H1 (cell line): ENCODE measurements at regions not wholly inside any gene's neighbourhood (a gene's known extent, or its start where the extent isn't known, plus 50 kb on each side); places are given as distances from the start of the nearest gene placed in this dataset.

ENCODE experiments used
- CTCF ChIA-PET: fragments of 300-600 bp; sonication (Branson Sonifier 250); formaldehyde crosslinking; loops from one replicate; lab custom pipeline; 2021; ENCODE audit not compliant: partially characterized antibody; lab: Charles Lee
- POLR2A ChIA-PET: fragments of 300-600 bp; sonication (Branson Sonifier 250); formaldehyde crosslinking; loops from one replicate; lab custom pipeline; 2021; ENCODE audit warnings: inconsistent platforms; ENCODE audit not compliant: partially characterized antibody; lab: Charles Lee
- DNase-seq, 2 experiments: peaks; one replicate each; pipeline versions ENCODE4 v3.0.0 to v3.0.0-alpha.2; 2010 to 2022; ENCODE audit warnings: low spot score in 2 of 2, low read depth in 1 of 2, mixed read lengths in 1 of 2
- FAIRE-seq: peaks from 2 replicates; lab custom pipeline; 2011; peaks lifted over from hg19 to GRCh38; lab: Jason Lieb, UNC
- H2AFZ ChIP-seq: 2 replicates; pipeline ENCODE4 v1.8.1; 2012; ENCODE audit warnings: low read length, inconsistent platforms
- H2AK5ac ChIP-seq: 2 replicates; pipeline ENCODE4 v1.6.1; 2013; ENCODE audit warnings: low read depth, low read length
- H2BK120ac ChIP-seq: replicated peaks from 2 replicates; pipeline ENCODE3; 2013; ENCODE audit warnings: low read depth, low read length, inconsistent platforms
- H2BK12ac ChIP-seq: 2 replicates; pipeline ENCODE4 v1.6.1; 2013; ENCODE audit warnings: low read depth, low read length
- H2BK15ac ChIP-seq: 2 replicates; pipeline ENCODE4 v1.6.1; 2013; ENCODE audit warnings: low read length
- H2BK20ac ChIP-seq: 2 replicates; pipeline ENCODE4 v1.6.1; 2013; ENCODE audit warnings: low read length
- H2BK5ac ChIP-seq: 2 replicates; pipeline ENCODE4 v1.6.1; 2013; ENCODE audit warnings: low read depth, low read length
- H3K14ac ChIP-seq: 2 replicates; pipeline ENCODE4 v1.6.1; 2013; ENCODE audit warnings: inconsistent platforms; ENCODE audit not compliant: insufficient read length
- H3K18ac ChIP-seq: 2 replicates; pipeline ENCODE4 v1.6.1; 2013; ENCODE audit warnings: low read length; ENCODE audit errors: extremely low read depth
- H3K23ac ChIP-seq: 2 replicates; pipeline ENCODE4 v1.6.1; 2013; ENCODE audit warnings: inconsistent platforms; ENCODE audit not compliant: insufficient read length
- H3K23me2 ChIP-seq: 2 replicates; pipeline ENCODE4 v1.6.1; 2013; ENCODE audit warnings: low read depth, low read length
- H3K27ac ChIP-seq: 2 replicates; pipeline ENCODE4 v1.6.1; 2011; ENCODE audit warnings: low read depth, low read length, inconsistent platforms
- H3K27me3 ChIP-seq, 4 experiments: replicated peaks in 1 of 4; 1 replicate in 1 of 4; 2 replicates in 3 of 4; pipeline versions ENCODE4 v1.6.1 to v1.8.1; 2011 to 2013; ENCODE audit warnings: low read length in 3 of 4, mild to moderate bottlenecking in 3 of 4, inconsistent platforms in 2 of 4, mixed read lengths in 2 of 4, moderate library complexity in 1 of 4; ENCODE audit not compliant: control insufficient read depth in 3 of 4, insufficient read depth in 3 of 4; ENCODE audit errors: extremely low read depth in 1 of 4
- H3K36me3 ChIP-seq, 4 experiments: 2 replicates each; pipeline versions ENCODE4 v1.6.1 to v1.8.1; 2011 to 2013; ENCODE audit warnings: mild to moderate bottlenecking in 4 of 4, low read length in 3 of 4, moderate library complexity in 2 of 4, control low read depth in 1 of 4, inconsistent platforms in 1 of 4; ENCODE audit not compliant: insufficient read depth in 4 of 4, control insufficient read depth in 2 of 4
- H3K4ac ChIP-seq: replicated peaks from 2 replicates; pipeline ENCODE3; 2013; ENCODE audit warnings: low read length, low read depth, mixed read lengths, inconsistent platforms; ENCODE audit not compliant: insufficient read length
- H3K4me1 ChIP-seq, 4 experiments: replicated peaks in 1 of 4; 1 replicate in 1 of 4; 2 replicates in 3 of 4; pipeline versions ENCODE4 v1.6.1 to v1.8.1; 2011 to 2013; ENCODE audit warnings: low read length in 3 of 4, inconsistent platforms in 2 of 4, mixed read lengths in 1 of 4; ENCODE audit not compliant: insufficient read depth in 4 of 4, control insufficient read depth in 3 of 4
- H3K4me2 ChIP-seq, 2 experiments: 2 replicates each; pipeline versions ENCODE4 v1.6.1 to v1.8.1; 2011 to 2013; ENCODE audit warnings: low read depth in 2 of 2, low read length in 2 of 2, control low read depth in 1 of 2, inconsistent platforms in 1 of 2, mild to moderate bottlenecking in 1 of 2; ENCODE audit not compliant: insufficient read depth in 1 of 2
- H3K4me3 ChIP-seq, 4 experiments: fragments of 200-600, 300-600 bp in 1 of 4; sonication (generic), shearing (Covaris generic), sonication (Bioruptor Twin) in 1 of 4; 2 replicates each; pipeline versions ENCODE4 v1.5.1 to v1.8.1; 2011 to 2016; ENCODE audit warnings: low read length in 4 of 4, low read depth in 3 of 4, control low read depth in 2 of 4, inconsistent platforms in 2 of 4, mild to moderate bottlenecking in 2 of 4, mixed read lengths in 1 of 4, moderate library complexity in 1 of 4; ENCODE audit not compliant: insufficient read depth in 2 of 4; ENCODE audit errors: extremely low read depth in 1 of 4
- H3K56ac ChIP-seq: replicated peaks from 2 replicates; pipeline ENCODE3; 2013; ENCODE audit warnings: low read depth, mild to moderate bottlenecking, mixed read lengths, low read length, inconsistent platforms; ENCODE audit not compliant: insufficient read length
- H3K79me1 ChIP-seq: 2 replicates; pipeline ENCODE4 v1.6.1; 2013; ENCODE audit warnings: low read depth, low read length, control low read depth
- H3K79me2 ChIP-seq, 2 experiments: 2 replicates each; pipeline versions ENCODE4 v1.6.1 to v1.8.1; 2012 to 2013; ENCODE audit warnings: low read length in 2 of 2, mild to moderate bottlenecking in 2 of 2, inconsistent platforms in 1 of 2; ENCODE audit not compliant: insufficient read depth in 2 of 2, control insufficient read depth in 1 of 2
- H3K9ac ChIP-seq, 4 experiments: replicated peaks in 1 of 4; 1 replicate in 1 of 4; 2 replicates in 3 of 4; pipeline versions ENCODE4 v1.6.1 to v1.8.1; 2011 to 2013; ENCODE audit warnings: low read depth in 3 of 4, low read length in 3 of 4, control low read depth in 2 of 4, mild to moderate bottlenecking in 2 of 4, moderate library complexity in 2 of 4, inconsistent platforms in 1 of 4; ENCODE audit errors: extremely low read depth in 1 of 4
- H3K9me3 ChIP-seq, 2 experiments: 2 replicates each; pipeline versions ENCODE4 v1.6.1 to v1.8.1; 2012 to 2013; ENCODE audit warnings: mild to moderate bottlenecking in 2 of 2, moderate library complexity in 2 of 2, control low read depth in 1 of 2, inconsistent platforms in 1 of 2, low read depth in 1 of 2, low read length in 1 of 2, mixed read lengths in 1 of 2; ENCODE audit not compliant: insufficient read depth in 2 of 2
- H4K20me1 ChIP-seq, 2 experiments: replicated peaks in 1 of 2; 2 replicates each; pipeline versions ENCODE3 to v1.8.1; 2011 to 2013; ENCODE audit warnings: inconsistent platforms in 2 of 2, low read length in 2 of 2, mild to moderate bottlenecking in 1 of 2; ENCODE audit not compliant: insufficient read depth in 2 of 2, control insufficient read depth in 1 of 2
- H4K5ac ChIP-seq: 2 replicates; pipeline ENCODE4 v1.6.1; 2013; ENCODE audit warnings: low read length, low read depth, mixed read lengths, inconsistent platforms; ENCODE audit not compliant: insufficient read length
- H4K8ac ChIP-seq: 2 replicates; pipeline ENCODE4 v1.8.0; 2013; ENCODE audit warnings: mild to moderate bottlenecking, moderate library complexity, low read length, inconsistent platforms; ENCODE audit not compliant: insufficient read depth; ENCODE audit errors: extremely low read depth
- H4K91ac ChIP-seq: replicated peaks from 2 replicates; pipeline ENCODE3; 2013; ENCODE audit warnings: low read length, mixed read lengths, inconsistent platforms; ENCODE audit not compliant: insufficient read length
- CBX8 ChIP-seq: fragments of 300-800, 300-1000 bp; sonication (generic); IDR thresholded peaks from 2 replicates; pipeline ENCODE4 v1.7.1; 2016; ENCODE audit warnings: low read depth, low read length, borderline replicate concordance
- CHD1 ChIP-seq: IDR thresholded peaks from 2 replicates; pipeline ENCODE4 v1.6.1; 2012; ENCODE audit warnings: low read depth, low read length, improper control_type of control experiment
- CHD2 ChIP-seq: IDR thresholded peaks from 2 replicates; pipeline ENCODE4 v1.6.1; 2012; ENCODE audit warnings: low read length, improper control_type of control experiment
- EP300 ChIP-seq, 2 experiments: IDR thresholded peaks; 1 replicate in 1 of 2; 2 replicates in 1 of 2; pipeline ENCODE4 v1.6.1; 2011 to 2012; ENCODE audit warnings: low read depth in 2 of 2, low read length in 2 of 2, mild to moderate bottlenecking in 2 of 2, borderline replicate concordance in 1 of 2, inconsistent platforms in 1 of 2, moderate library complexity in 1 of 2
- FOSL1 ChIP-seq: IDR thresholded peaks from 2 replicates; pipeline ENCODE4 v1.6.1; 2011; ENCODE audit warnings: mild to moderate bottlenecking, low read depth, low read length, moderate library complexity; ENCODE audit not compliant: insufficient read depth
- GTF2F1 ChIP-seq: IDR thresholded peaks from 2 replicates; pipeline ENCODE4 v1.6.1; 2012; ENCODE audit warnings: low read depth, low read length, improper control_type of control experiment, borderline replicate concordance
- JUND ChIP-seq: IDR thresholded peaks from 2 replicates; pipeline ENCODE4 v1.6.1; 2011; ENCODE audit warnings: mild to moderate bottlenecking, improper control_type of control experiment, low read length
- KDM1A ChIP-seq: fragments of 200-600, 300-600 bp; sonication (generic); IDR thresholded peaks from 2 replicates; pipeline ENCODE4 v1.7.1; 2016; ENCODE audit warnings: mild to moderate bottlenecking, low read length, borderline replicate concordance
- MAFK ChIP-seq: IDR thresholded peaks from 2 replicates; pipeline ENCODE4 v1.6.1; 2012; ENCODE audit warnings: low read depth, mild to moderate bottlenecking, improper control_type of control experiment, low read length
- PHF8 ChIP-seq: fragments of 200-600 bp; sonication (generic); conservative IDR thresholded peaks from 2 replicates; pipeline ENCODE4 v1.7.1; 2012; ENCODE audit warnings: low read depth, mild to moderate bottlenecking, inconsistent platforms, low read length, moderate library complexity
- RAD21 ChIP-seq, 2 experiments: IDR thresholded peaks in 1 of 2; conservative IDR thresholded peaks in 1 of 2; 2 replicates each; pipeline ENCODE4 v1.6.1; 2011; ENCODE audit warnings: low read depth in 2 of 2, low read length in 2 of 2, improper control_type of control experiment in 1 of 2, inconsistent platforms in 1 of 2, mild to moderate bottlenecking in 1 of 2, moderate library complexity in 1 of 2
- SIRT6 ChIP-seq: IDR thresholded peaks from one replicate; pipeline ENCODE4 v1.7.1; 2012; ENCODE audit warnings: low read length, inconsistent platforms
- YY1 ChIP-seq: IDR thresholded peaks from 2 replicates; pipeline ENCODE4 v1.6.1; 2011; ENCODE audit warnings: low read depth, mild to moderate bottlenecking, low read length
- WGBS, 2 experiments: shearing (Covaris generic) in 1 of 2; methylation state at CpG; one replicate each; pipeline versions ENCODE4 v1.1.6 to v1.1.7; 2013 to 2015; ENCODE audit warnings: low lambda C conversion rate in 2 of 2, mixed read lengths in 2 of 2, inconsistent platforms in 1 of 2, low coverage in 1 of 2, missing lambda C conversion rate in 1 of 2; ENCODE audit not compliant: insufficient replicate concordance in 2 of 2, insufficient coverage in 1 of 2, insufficient read length in 1 of 2; ENCODE audit errors: extremely low coverage in 1 of 2, missing lambda C conversion rate in 1 of 2; 5-methylcytosine and 5-hydroxymethylcytosine counted together
- TF ChIP-seq, protein P1 (sequence below): IDR thresholded peaks from 2 replicates; pipeline ENCODE4 v1.6.1; 2011; ENCODE audit warnings: low read length, improper control_type of control experiment

DNA sequence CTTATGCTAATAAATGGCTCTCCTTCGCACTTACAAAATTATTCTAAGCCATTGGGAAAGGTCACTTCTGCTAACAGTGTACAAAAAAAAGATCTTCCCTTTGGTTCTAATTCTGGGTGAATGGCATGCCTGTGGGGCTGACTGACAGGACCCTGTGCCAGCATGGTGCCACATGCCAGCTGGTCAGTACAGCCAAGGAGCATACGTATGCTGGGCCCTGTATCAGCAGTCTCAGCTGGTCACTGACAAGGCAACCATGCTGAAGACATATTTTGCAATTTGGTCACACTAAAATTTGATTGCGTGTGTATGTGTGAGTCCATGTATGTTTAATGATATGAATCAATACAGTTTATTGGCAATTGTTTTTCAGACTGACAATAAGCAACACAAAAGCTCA lies 246.1 kb downstream of the TBL1XR1 start:
- no peak overlapping the region for H2BK20ac ChIP-seq
- no peak overlapping the region for H3K56ac ChIP-seq
- 73% methylated on average over 3 of the region's 3 CpGs; no CpG with 5 or more reads in 1 of the 2 experiments for WGBS, 2 experiments
- FAIRE-seq (no peak), DNase-seq (no peak)
- H3K18ac ChIP-seq = no peak overlapping the region
- H3K4me2 ChIP-seq = no peak overlapping the region
- no peaks in the 10 kb centered on the region for H3K79me2 ChIP-seq
- H2BK5ac ChIP-seq = no peak overlapping the region
- H3K4me1 ChIP-seq = no peaks in the 10 kb centered on the region
- CTCF ChIA-PET = interaction anchor here (0.9 to 1.2 kb wide), 2 partner anchors 102 to 409 kb away, joined by 4 to 5 read pairs; no protein-coding TSS in a partner anchor
- no peak overlapping the region for H3K27ac ChIP-seq
- H2BK120ac ChIP-seq = no peak overlapping the region
- H4K91ac ChIP-seq = no peak overlapping the region
- POLR2A ChIA-PET = no interaction called here
- H3K9me3 ChIP-seq = no peaks in the 10 kb centered on the region
- H3K79me1 ChIP-seq = no peaks in the 10 kb centered on the region
- no peak overlapping the region for H3K14ac ChIP-seq
- no peak overlapping the region for H3K23ac ChIP-seq
- H2AK5ac ChIP-seq = no peak overlapping the region
- H3K4ac ChIP-seq = no peak overlapping the region
- H3K23me2 ChIP-seq = no peaks in the 10 kb centered on the region
- H2BK12ac ChIP-seq = no peak overlapping the region
- H2BK15ac ChIP-seq = no peak overlapping the region
- H3K36me3 ChIP-seq = no peaks in the 10 kb centered on the region
- no peaks in the 10 kb centered on the region for H4K20me1 ChIP-seq
- no peak overlapping the region for H2AFZ ChIP-seq
- no peak overlapping the region for H3K4me3 ChIP-seq
- no peaks in the 10 kb centered on the region for H3K27me3 ChIP-seq
- H4K5ac ChIP-seq = no peak overlapping the region
- no peak overlapping the region for H3K9ac ChIP-seq
- no peak overlapping the region for H4K8ac ChIP-seq
- TF ChIP-seq GTF2F1 (no peak), PHF8 (no peak), EP300 (IDR thresholded peaks at IDR 0.05; ENCODE audit: borderline replicate concordance in 1 of 2, low read depth in 2 of 2, low read length in 2 of 2) (no peak), MAFK (no peak), YY1 (no peak), FOSL1 (no peak), SIRT6 (no peak), CBX8 (no peak), CHD2 (no peak), JUND (no peak), KDM1A (no peak), RAD21 (IDR thresholded peaks at IDR 0.05 in 1 of 2, conservative IDR thresholded peaks at IDR 0.05 in 1 of 2; ENCODE audit: low read depth in 2 of 2, low read length in 2 of 2) (no peak), CHD1 (no peak)
- TF ChIP-seq, protein P1, sequence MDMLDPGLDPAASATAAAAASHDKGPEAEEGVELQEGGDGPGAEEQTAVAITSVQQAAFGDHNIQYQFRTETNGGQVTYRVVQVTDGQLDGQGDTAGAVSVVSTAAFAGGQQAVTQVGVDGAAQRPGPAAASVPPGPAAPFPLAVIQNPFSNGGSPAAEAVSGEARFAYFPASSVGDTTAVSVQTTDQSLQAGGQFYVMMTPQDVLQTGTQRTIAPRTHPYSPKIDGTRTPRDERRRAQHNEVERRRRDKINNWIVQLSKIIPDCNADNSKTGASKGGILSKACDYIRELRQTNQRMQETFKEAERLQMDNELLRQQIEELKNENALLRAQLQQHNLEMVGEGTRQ = no peak
